ENCODE measurements at regions not wholly inside any gene's neighbourhood (a gene's known extent, or its start where the extent isn't known, plus 50 kb on each side); places are given as distances from the start of the nearest gene placed in this dataset.

DNA sequence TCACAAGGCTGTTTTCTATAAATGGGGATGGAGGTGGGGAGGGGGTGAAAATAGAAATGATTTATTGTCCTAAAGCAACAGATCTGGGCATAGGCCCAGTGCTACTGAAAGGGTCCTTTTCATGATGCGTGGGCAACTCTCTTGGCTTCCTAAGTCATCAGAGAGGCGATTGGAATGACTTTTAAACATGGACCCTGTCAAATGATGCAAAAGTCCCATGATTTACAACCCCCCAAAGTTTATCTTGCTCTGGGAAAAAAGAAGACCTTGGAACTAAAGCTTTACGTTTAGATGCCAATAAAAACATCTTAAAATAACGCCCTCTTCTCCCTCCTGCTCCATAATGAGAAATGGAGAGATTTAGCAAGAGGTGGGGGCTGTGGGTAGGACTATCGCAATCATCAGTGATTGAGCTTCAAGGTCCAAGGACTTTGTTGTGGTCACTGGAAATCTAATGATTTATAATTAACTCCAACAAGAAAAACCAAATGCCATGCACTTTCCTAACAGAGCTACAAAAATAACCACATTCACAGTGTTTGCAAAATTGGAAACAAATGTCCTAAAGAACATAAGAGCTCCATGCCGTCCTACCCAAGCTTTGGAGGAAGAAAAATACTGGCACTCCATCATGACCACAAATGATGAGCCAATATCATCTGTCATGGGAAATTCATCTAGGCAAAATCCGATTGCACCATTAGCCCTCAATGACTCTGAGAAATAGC is 167.5 kb upstream of the CLINT1 start:
- WGBS, 4 donors = 19 to 26% (median 24%) methylated on average over 7 of the region's 7 CpGs
- intact Hi-C loops (cut with DNase I) = no loop called here
- Histone ChIP-seq H3K27me3 (no peaks in the 10 kb centered on the region), H3K4me1 (replicated peaks in 1 of 2) (peaks cover 15 to 36% of the 10 kb centered on the region in 2 donors), H3K9me3 (replicated peaks in 1 of 3) (no peaks in the 10 kb centered on the region), H3K27ac (peak overlapping the region; percentile 7 to 69 (median 60)), H3K4me3 (no peak overlapping the region), H3K36me3 (replicated peaks in 1 of 2) (no peaks in the 10 kb centered on the region)
- peak; percentile 55 to 85 (median 68) for DNase-seq
- no peak for TF ChIP-seq POLR2A (IDR thresholded peaks at IDR 0.05)
- TF ChIP-seq, protein P1, sequence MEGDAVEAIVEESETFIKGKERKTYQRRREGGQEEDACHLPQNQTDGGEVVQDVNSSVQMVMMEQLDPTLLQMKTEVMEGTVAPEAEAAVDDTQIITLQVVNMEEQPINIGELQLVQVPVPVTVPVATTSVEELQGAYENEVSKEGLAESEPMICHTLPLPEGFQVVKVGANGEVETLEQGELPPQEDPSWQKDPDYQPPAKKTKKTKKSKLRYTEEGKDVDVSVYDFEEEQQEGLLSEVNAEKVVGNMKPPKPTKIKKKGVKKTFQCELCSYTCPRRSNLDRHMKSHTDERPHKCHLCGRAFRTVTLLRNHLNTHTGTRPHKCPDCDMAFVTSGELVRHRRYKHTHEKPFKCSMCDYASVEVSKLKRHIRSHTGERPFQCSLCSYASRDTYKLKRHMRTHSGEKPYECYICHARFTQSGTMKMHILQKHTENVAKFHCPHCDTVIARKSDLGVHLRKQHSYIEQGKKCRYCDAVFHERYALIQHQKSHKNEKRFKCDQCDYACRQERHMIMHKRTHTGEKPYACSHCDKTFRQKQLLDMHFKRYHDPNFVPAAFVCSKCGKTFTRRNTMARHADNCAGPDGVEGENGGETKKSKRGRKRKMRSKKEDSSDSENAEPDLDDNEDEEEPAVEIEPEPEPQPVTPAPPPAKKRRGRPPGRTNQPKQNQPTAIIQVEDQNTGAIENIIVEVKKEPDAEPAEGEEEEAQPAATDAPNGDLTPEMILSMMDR (IDR thresholded peaks at IDR 0.05) = no peak

DNA sequence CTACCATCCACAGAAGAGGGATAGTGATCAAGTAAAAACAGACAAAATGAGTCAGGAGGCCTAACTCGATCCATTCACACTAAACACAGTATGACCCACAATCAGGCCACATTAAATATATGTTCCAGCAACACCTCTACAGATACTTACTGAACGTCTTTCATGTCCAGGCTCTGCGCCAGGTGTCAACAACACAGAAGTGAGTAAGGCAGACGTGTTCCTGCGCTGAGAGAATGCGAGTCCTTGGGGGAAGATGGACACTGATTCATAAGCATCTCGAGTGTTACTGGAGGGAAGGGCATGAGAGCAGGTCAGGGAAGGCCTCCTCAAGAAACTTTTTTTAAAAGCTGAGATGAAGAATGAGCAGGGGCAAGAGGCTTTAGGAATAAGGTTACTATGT is 164.3 kb upstream of the CLINT1 start:
- Histone ChIP-seq H3K27ac (no peak overlapping the region), H3K27me3 (no peaks in the 10 kb centered on the region), H3K4me3 (no peak overlapping the region), H3K4me1 (replicated peaks in 1 of 2) (peaks cover 15 to 30% of the 10 kb centered on the region in 2 donors), H3K36me3 (replicated peaks in 1 of 2) (no peaks in the 10 kb centered on the region), H3K9me3 (replicated peaks in 1 of 3) (no peaks in the 10 kb centered on the region)
- 51 to 81% (median 71%) methylated on average over 7 of the region's 7 CpGs for WGBS, 4 donors
- peak; percentile 24 to 79 (median 50) for DNase-seq
- TF ChIP-seq, protein P1 (IDR thresholded peaks at IDR 0.05) = no peak
- no peak for TF ChIP-seq POLR2A (IDR thresholded peaks at IDR 0.05)
- intact Hi-C loops (cut with DNase I) = no loop called here

DNA sequence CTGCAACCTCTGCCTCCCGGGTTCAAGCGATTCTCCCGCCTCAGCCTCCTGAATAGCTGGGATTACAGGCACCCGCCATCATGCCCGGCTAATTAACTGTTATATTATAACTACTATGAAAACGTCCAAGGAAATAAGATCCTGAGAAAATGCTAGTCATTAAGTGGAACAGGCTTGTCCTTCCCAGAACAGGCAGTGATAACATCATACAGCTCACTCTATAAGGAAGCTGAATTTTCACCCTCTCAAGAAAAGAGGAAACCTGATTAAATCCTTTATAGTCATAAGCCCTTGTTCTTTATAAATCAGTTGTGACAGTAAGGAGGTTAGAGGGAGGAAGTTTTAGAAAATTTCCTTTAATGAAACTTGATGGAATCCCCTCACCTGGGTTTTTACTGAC is 163.9 kb upstream of the CLINT1 start:
- no peak for DNase-seq
- Histone ChIP-seq H3K9me3 (replicated peaks in 1 of 3) (no peaks in the 10 kb centered on the region), H3K27me3 (no peaks in the 10 kb centered on the region), H3K27ac (no peak overlapping the region), H3K4me1 (replicated peaks in 1 of 2) (peaks cover 15 to 27% of the 10 kb centered on the region in 2 donors), H3K36me3 (replicated peaks in 1 of 2) (no peaks in the 10 kb centered on the region), H3K4me3 (no peak overlapping the region)
- 75 to 86% (median 83%) methylated on average over 6 of the region's 6 CpGs for WGBS, 4 donors
- intact Hi-C loops (cut with DNase I) = no loop called here
- TF ChIP-seq POLR2A (IDR thresholded peaks at IDR 0.05) = no peak
- TF ChIP-seq, protein P1 (IDR thresholded peaks at IDR 0.05) = no peak

DNA sequence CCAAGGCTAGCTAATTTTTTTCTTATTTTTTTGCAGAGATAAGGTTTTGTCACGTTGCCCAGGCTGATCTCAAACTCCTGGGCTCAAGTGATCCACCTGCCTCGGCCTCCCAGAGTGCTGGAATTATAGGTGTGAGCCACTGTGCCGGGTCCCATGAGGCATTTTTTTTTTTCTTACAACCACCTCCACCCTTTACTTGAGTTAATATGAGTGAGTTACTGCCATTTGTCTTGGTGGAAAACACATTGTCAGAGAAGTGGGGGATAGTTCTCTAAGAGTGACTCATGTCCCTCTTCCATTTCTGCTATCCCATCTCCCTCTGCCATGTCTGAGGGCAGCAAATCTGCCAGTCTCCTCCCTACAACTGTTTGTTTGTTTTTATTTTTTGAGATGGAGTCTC is 163.4 kb upstream of the CLINT1 start:
- WGBS, 4 donors = 44 to 76% (median 64%) methylated on average over 3 of the region's 3 CpGs
- no peak overlapping the region for H3K27ac ChIP-seq
- no peaks in the 10 kb centered on the region for H3K9me3 ChIP-seq (replicated peaks in 1 of 3)
- no peak for DNase-seq
- no peaks in the 10 kb centered on the region for H3K36me3 ChIP-seq (replicated peaks in 1 of 2)
- TF ChIP-seq, protein P1 (IDR thresholded peaks at IDR 0.05) = no peak
- no peak for TF ChIP-seq POLR2A (IDR thresholded peaks at IDR 0.05)
- peaks cover 15 to 22% of the 10 kb centered on the region in 2 donors for H3K4me1 ChIP-seq (replicated peaks in 1 of 2)
- no peak overlapping the region for H3K4me3 ChIP-seq
- H3K27me3 ChIP-seq = no peaks in the 10 kb centered on the region
- intact Hi-C loops (cut with DNase I) = no loop called here

Measured in adrenal gland (tissue), 9 donors.